Fibroblast of mammary gland (primary cell): ENCODE measurements at regions not wholly inside any gene's neighbourhood (a gene's known extent, or its start where the extent isn't known, plus 50 kb on each side); places are given as distances from the start of the nearest gene placed in this dataset.

Source experiments
- DNase-seq: peaks from one replicate; pipeline ENCODE4 v3.0.0-alpha.2; 2010; ENCODE audit warnings: low read depth
- H3K4me3 ChIP-seq: 2 replicates; pipeline ENCODE4 v1.5.1; 2011; ENCODE audit warnings: low read depth, mild to moderate bottlenecking, low read length, moderate library complexity; ENCODE audit not compliant: control insufficient read depth
- TF ChIP-seq, protein P1 (sequence below): conservative IDR thresholded peaks from 2 replicates; pipeline ENCODE4 v1.5.1; 2011; ENCODE audit warnings: low read depth, low read length, inconsistent platforms; ENCODE audit not compliant: control insufficient read depth, insufficient read depth

DNA sequence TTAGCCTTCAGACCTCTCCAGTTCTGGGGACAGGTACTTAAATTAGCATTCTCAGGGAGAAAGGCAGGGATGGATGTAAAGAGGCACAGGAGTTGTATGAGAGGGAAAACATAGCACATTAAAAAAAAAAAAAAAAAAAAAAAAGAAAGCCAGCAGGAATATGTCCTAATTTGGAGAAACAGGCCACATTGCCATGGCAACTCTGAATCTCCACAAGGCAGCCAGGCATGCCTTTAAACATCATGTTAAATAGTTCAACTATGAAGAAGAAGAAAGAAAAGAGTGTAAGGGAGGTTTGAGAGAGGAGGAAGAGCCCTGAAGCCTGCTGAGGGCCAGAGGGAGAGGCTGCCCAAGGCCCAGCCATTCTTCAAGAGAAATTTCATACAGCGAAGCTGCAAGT, 145.8 kb downstream of the GRIN2B start:
- TF ChIP-seq, protein P1, sequence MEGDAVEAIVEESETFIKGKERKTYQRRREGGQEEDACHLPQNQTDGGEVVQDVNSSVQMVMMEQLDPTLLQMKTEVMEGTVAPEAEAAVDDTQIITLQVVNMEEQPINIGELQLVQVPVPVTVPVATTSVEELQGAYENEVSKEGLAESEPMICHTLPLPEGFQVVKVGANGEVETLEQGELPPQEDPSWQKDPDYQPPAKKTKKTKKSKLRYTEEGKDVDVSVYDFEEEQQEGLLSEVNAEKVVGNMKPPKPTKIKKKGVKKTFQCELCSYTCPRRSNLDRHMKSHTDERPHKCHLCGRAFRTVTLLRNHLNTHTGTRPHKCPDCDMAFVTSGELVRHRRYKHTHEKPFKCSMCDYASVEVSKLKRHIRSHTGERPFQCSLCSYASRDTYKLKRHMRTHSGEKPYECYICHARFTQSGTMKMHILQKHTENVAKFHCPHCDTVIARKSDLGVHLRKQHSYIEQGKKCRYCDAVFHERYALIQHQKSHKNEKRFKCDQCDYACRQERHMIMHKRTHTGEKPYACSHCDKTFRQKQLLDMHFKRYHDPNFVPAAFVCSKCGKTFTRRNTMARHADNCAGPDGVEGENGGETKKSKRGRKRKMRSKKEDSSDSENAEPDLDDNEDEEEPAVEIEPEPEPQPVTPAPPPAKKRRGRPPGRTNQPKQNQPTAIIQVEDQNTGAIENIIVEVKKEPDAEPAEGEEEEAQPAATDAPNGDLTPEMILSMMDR = no peak
- H3K4me3 ChIP-seq = no peak overlapping the region
- DNase-seq = no peak

DNA sequence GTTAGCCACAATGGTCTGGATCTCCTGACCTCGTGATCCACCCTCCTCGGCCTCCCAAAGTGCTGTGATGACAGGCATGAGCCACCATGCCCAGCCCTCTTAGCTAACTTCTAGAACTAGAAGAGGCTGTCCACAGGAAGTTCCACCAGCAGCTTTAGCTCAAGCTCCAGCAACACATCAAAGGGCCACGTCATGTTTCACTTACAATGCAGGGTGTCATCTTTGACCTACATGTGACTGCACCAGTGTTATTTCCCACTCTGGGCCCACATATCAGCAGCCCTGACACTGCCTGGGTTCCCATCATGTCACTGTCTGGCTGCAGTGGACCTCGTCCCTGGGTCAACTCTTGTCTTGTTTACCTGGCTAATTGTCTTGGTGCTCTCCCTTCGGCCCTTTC, 147.2 kb downstream of the GRIN2B start:
- H3K4me3 ChIP-seq = no peak overlapping the region
- DNase-seq = no peak
- TF ChIP-seq, protein P1 = no peak

DNA sequence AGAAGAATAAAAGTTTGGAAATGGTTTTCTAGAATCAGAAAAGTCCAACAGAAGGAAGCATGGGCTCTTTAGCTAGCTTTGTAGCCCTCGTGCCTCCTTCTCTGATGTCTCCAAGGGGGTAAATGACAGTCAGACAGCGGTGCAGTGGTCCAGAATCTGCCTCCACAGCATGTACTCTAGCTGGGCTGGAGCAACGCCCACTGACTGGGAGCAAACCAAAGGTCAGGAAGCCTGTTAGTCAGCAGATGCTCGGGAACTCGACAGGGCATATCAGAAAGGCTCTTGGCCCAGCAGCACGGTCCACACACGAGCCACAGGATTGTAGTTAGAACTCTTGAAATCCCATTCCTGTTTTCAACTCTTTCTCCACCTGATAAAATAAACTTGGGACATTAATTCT, 164.3 kb downstream of the GRIN2B start:
- DNase-seq = peak; percentile 11
- TF ChIP-seq, protein P1 = no peak
- H3K4me3 ChIP-seq = no peak overlapping the region

DNA sequence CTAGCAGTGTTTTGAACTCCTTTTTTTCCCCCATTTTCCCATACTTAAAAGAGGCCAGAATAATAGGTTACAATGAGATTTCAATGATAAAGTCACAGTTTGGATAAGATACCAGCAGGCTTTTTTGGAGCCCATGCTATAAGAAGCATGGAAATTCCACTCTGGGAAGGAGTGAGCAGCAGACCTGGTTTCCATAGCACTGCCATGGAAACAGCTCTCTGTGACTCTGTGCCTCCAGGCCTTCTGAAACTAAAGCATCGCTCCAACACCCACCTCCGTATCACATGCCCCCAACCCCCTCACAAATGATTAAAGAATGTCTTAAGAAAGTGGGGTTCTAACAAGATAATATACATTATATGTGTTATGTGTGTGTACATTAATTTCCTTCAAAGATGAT, 165.0 kb downstream of the GRIN2B start:
- TF ChIP-seq, protein P1 = no peak
- H3K4me3 ChIP-seq = no peak overlapping the region
- DNase-seq = no peak

DNA sequence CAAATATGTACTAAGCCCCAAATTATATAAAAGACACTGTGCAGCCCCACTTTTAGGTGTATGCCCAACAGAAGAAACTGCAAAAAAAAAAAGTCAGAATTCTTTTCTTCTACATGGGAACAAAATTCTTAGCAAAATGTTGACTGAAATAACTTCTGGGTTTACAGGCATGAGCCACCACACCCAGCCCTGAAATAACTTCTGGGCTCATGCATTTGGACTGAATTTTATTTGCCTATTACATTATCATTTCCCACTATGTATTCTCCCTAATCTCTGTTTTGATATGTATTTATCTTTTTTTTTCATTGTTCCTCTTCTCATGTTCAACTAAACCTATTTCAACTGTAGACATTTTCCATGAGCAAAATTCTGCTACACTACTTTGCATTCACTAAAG, 169.2 kb downstream of the GRIN2B start:
- no peak overlapping the region for H3K4me3 ChIP-seq
- TF ChIP-seq, protein P1 = no peak
- DNase-seq = no peak

DNA sequence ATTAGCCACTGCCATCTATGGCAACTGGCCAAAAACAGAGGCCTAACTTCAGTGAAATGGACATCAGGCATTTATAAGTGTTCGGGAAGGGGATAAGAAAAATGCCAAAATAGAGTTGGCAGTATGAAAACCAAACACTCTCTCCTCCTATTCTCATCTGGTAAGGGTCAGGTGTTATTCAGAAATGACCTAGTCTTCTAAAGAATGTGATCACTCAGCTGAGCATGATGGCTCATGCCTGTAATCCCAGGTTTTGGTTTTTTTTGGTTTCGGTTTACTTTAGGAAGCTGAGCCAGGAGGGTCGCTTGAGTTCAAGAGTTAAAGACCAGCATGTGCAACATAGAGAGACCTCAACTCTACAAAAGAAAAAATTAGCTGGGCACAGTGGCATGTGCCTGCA, 170.3 kb downstream of the GRIN2B start:
- H3K4me3 ChIP-seq = no peak overlapping the region
- TF ChIP-seq, protein P1 = no peak
- no peak for DNase-seq

DNA sequence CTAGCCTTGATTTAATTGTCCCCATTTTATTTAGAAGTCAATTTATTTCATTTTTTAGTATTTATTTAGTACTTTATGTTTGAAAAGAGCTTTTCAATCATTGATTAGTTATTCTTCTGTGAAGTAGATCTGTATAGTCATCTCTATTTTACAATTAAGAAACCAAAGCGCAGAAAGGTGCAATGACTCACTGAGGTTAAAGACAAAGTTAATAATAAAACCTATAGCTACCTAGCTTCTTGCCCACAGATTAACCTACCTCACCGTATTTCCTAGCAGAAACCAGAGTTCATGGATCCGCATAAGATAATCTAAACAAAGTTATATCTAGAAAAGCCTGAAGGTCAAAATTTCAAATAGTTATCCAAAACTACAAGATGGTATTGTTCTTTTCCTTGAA, 176.4 kb downstream of the GRIN2B start:
- no peak for DNase-seq
- TF ChIP-seq, protein P1 = no peak
- H3K4me3 ChIP-seq = no peak overlapping the region
